ENCODE measurements at regions not wholly inside any gene's neighbourhood (a gene's known extent, or its start where the extent isn't known, plus 50 kb on each side); places are given as distances from the start of the nearest gene placed in this dataset.

DNA sequence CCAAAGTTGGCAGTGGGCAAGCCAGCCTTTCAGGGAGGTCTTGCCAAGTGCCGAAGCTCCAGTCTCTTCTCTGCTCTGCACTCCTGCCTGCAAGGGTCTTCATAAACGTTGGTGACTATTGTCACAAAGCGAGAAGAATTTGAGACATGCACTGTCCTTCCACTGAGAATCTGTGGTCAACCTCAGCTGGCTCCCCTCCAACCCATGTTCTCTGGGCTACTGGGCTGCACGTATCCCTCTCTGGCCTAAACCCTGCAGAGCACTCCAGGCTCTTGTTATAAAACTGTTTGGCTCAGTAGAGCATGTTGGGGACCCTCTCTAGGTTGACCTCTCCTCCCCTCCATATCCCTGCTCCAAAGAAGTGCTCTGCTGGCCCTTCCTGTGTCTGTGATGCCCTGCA, 260.4 kb upstream of the NFE2L3 start:
- TF ChIP-seq POLR2A (IDR thresholded peaks at IDR 0.05) = no peak
- TF ChIP-seq, protein P1, sequence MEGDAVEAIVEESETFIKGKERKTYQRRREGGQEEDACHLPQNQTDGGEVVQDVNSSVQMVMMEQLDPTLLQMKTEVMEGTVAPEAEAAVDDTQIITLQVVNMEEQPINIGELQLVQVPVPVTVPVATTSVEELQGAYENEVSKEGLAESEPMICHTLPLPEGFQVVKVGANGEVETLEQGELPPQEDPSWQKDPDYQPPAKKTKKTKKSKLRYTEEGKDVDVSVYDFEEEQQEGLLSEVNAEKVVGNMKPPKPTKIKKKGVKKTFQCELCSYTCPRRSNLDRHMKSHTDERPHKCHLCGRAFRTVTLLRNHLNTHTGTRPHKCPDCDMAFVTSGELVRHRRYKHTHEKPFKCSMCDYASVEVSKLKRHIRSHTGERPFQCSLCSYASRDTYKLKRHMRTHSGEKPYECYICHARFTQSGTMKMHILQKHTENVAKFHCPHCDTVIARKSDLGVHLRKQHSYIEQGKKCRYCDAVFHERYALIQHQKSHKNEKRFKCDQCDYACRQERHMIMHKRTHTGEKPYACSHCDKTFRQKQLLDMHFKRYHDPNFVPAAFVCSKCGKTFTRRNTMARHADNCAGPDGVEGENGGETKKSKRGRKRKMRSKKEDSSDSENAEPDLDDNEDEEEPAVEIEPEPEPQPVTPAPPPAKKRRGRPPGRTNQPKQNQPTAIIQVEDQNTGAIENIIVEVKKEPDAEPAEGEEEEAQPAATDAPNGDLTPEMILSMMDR (IDR thresholded peaks at IDR 0.05) = no peak
